H1 (cell line): ENCODE measurements at regions not wholly inside any gene's neighbourhood (a gene's known extent, or its start where the extent isn't known, plus 50 kb on each side); places are given as distances from the start of the nearest gene placed in this dataset.

Experiments used
- EP300 ChIP-seq, 2 experiments: IDR thresholded peaks; 1 replicate in 1 of 2; 2 replicates in 1 of 2; pipeline ENCODE4 v1.6.1; 2011 to 2012; ENCODE audit warnings: low read depth in 2 of 2, low read length in 2 of 2, mild to moderate bottlenecking in 2 of 2, borderline replicate concordance in 1 of 2, inconsistent platforms in 1 of 2, moderate library complexity in 1 of 2
- MAX ChIP-seq: IDR thresholded peaks from 2 replicates; pipeline ENCODE4 v1.6.1; 2012; ENCODE audit warnings: inconsistent platforms
- NANOG ChIP-seq: IDR thresholded peaks from 2 replicates; pipeline ENCODE4 v1.6.1; 2011; ENCODE audit warnings: low read length, low read depth, mild to moderate bottlenecking, inconsistent platforms; ENCODE audit not compliant: insufficient read depth, poor library complexity, severe bottlenecking
- POLR2A ChIP-seq, 2 experiments: IDR thresholded peaks; 1 replicate in 1 of 2; 2 replicates in 1 of 2; pipeline ENCODE4 v1.6.1; 2011; ENCODE audit warnings: low read depth in 2 of 2, low read length in 2 of 2, mild to moderate bottlenecking in 2 of 2; ENCODE audit errors: control extremely low read depth in 1 of 2
- POLR2AphosphoS5 ChIP-seq: IDR thresholded peaks from 2 replicates; pipeline ENCODE4 v1.6.1; 2011; ENCODE audit warnings: low read depth, low read length
- SIX5 ChIP-seq: IDR thresholded peaks from 2 replicates; pipeline ENCODE4 v1.6.1; 2011; ENCODE audit warnings: mild to moderate bottlenecking, low read depth, low read length
- TF ChIP-seq, protein P1 (sequence below): fragments of 300-600 bp; sonication (generic); IDR thresholded peaks from 2 replicates; pipeline ENCODE4 v1.7.1; 2012; ENCODE audit warnings: low read length, moderate library complexity, mild to moderate bottlenecking, inconsistent platforms; ENCODE audit not compliant: insufficient replicate concordance
- TF ChIP-seq, protein P2 (sequence below): IDR thresholded peaks from 2 replicates; pipeline ENCODE4 v1.6.1; 2012; ENCODE audit warnings: low read length, inconsistent platforms

DNA sequence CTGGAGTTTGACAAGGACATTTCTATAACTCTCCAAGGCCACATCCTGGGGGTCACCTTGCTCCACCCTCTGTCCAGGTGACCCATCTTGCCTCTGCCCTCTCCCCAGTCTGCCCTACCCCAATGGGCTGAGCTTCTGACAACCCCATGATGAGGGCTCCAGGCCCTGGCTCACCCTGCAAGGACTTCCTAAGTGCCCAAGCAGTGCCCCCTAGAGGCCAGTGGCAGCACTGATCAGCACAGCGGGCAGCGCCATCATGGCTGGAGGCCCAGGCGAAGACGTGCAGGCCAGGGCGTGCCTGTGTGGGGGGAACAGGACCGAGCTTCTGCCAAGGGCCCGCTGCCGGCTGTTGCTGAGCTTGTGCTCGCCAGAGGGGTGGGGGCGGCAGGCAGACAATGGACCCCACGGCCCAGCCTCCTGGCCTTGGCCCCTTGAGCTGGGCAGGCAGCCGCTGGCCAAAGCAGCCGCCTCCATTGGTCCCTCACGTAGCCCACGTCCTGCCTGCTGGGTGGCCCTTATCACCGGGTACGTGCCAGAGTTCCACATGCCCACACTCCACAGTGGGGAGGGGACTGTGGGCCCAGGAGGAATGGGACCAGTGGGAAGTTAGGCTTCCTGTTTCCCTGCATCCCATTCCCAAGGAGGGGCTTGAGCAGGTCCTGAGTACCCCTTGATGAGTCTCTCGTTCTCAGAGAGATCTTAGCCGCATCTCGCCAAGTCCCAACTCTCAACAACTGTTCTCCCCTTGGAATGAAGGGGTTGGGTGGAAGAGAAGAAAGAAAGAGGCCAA is 64.3 kb downstream of the MRPL14 start (continued):
- no peak for TF ChIP-seq POLR2A (IDR thresholded peaks at IDR 0.05; ENCODE audit: control extremely low read depth in 1 of 2, low read depth in 2 of 2, low read length in 2 of 2)
- no peak for TF ChIP-seq SIX5
- TF ChIP-seq, protein P1, sequence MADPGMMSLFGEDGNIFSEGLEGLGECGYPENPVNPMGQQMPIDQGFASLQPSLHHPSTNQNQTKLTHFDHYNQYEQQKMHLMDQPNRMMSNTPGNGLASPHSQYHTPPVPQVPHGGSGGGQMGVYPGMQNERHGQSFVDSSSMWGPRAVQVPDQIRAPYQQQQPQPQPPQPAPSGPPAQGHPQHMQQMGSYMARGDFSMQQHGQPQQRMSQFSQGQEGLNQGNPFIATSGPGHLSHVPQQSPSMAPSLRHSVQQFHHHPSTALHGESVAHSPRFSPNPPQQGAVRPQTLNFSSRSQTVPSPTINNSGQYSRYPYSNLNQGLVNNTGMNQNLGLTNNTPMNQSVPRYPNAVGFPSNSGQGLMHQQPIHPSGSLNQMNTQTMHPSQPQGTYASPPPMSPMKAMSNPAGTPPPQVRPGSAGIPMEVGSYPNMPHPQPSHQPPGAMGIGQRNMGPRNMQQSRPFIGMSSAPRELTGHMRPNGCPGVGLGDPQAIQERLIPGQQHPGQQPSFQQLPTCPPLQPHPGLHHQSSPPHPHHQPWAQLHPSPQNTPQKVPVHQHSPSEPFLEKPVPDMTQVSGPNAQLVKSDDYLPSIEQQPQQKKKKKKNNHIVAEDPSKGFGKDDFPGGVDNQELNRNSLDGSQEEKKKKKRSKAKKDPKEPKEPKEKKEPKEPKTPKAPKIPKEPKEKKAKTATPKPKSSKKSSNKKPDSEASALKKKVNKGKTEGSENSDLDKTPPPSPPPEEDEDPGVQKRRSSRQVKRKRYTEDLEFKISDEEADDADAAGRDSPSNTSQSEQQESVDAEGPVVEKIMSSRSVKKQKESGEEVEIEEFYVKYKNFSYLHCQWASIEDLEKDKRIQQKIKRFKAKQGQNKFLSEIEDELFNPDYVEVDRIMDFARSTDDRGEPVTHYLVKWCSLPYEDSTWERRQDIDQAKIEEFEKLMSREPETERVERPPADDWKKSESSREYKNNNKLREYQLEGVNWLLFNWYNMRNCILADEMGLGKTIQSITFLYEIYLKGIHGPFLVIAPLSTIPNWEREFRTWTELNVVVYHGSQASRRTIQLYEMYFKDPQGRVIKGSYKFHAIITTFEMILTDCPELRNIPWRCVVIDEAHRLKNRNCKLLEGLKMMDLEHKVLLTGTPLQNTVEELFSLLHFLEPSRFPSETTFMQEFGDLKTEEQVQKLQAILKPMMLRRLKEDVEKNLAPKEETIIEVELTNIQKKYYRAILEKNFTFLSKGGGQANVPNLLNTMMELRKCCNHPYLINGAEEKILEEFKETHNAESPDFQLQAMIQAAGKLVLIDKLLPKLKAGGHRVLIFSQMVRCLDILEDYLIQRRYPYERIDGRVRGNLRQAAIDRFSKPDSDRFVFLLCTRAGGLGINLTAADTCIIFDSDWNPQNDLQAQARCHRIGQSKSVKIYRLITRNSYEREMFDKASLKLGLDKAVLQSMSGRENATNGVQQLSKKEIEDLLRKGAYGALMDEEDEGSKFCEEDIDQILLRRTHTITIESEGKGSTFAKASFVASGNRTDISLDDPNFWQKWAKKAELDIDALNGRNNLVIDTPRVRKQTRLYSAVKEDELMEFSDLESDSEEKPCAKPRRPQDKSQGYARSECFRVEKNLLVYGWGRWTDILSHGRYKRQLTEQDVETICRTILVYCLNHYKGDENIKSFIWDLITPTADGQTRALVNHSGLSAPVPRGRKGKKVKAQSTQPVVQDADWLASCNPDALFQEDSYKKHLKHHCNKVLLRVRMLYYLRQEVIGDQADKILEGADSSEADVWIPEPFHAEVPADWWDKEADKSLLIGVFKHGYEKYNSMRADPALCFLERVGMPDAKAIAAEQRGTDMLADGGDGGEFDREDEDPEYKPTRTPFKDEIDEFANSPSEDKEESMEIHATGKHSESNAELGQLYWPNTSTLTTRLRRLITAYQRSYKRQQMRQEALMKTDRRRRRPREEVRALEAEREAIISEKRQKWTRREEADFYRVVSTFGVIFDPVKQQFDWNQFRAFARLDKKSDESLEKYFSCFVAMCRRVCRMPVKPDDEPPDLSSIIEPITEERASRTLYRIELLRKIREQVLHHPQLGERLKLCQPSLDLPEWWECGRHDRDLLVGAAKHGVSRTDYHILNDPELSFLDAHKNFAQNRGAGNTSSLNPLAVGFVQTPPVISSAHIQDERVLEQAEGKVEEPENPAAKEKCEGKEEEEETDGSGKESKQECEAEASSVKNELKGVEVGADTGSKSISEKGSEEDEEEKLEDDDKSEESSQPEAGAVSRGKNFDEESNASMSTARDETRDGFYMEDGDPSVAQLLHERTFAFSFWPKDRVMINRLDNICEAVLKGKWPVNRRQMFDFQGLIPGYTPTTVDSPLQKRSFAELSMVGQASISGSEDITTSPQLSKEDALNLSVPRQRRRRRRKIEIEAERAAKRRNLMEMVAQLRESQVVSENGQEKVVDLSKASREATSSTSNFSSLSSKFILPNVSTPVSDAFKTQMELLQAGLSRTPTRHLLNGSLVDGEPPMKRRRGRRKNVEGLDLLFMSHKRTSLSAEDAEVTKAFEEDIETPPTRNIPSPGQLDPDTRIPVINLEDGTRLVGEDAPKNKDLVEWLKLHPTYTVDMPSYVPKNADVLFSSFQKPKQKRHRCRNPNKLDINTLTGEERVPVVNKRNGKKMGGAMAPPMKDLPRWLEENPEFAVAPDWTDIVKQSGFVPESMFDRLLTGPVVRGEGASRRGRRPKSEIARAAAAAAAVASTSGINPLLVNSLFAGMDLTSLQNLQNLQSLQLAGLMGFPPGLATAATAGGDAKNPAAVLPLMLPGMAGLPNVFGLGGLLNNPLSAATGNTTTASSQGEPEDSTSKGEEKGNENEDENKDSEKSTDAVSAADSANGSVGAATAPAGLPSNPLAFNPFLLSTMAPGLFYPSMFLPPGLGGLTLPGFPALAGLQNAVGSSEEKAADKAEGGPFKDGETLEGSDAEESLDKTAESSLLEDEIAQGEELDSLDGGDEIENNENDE: no peak
- no peak for TF ChIP-seq EP300 (IDR thresholded peaks at IDR 0.05; ENCODE audit: borderline replicate concordance in 1 of 2, low read depth in 2 of 2, low read length in 2 of 2)
- TF ChIP-seq NANOG: peak; percentile 50
- TF ChIP-seq, protein P2, sequence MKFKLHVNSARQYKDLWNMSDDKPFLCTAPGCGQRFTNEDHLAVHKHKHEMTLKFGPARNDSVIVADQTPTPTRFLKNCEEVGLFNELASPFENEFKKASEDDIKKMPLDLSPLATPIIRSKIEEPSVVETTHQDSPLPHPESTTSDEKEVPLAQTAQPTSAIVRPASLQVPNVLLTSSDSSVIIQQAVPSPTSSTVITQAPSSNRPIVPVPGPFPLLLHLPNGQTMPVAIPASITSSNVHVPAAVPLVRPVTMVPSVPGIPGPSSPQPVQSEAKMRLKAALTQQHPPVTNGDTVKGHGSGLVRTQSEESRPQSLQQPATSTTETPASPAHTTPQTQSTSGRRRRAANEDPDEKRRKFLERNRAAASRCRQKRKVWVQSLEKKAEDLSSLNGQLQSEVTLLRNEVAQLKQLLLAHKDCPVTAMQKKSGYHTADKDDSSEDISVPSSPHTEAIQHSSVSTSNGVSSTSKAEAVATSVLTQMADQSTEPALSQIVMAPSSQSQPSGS: no peak
- peak; percentile 72 for TF ChIP-seq MAX
- TF ChIP-seq POLR2AphosphoS5: no peak
